ENCODE measurements at regions not wholly inside any gene's neighbourhood (a gene's known extent, or its start where the extent isn't known, plus 50 kb on each side); places are given as distances from the start of the nearest gene placed in this dataset.

DNA sequence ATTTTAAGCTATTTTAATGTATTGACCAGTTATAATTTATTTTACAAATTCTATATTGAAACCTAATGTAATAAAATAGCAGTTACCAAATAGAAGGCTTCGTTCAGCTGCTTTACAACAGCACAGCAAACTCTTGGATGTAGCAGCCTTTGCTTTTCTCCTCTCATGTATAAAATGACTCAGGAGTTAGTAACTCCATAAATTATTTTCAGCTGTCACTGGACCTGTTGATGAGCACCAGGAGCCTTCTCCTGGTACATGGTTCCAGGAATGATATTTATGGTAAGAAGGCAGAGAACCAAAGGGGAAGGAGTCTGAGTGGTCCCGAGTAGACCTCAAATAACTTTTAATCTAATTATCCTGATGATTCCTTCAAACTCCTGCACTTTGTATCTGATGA, 256.4 kb upstream of the NETO1 start:
- Histone ChIP-seq H3K4me2 (ENCODE audit: low read length) (no peak overlapping the region), H3K9me2 (ENCODE audit: insufficient read depth) (no peaks in the 10 kb centered on the region), H3K27ac (ENCODE audit: low read depth, low read length) (no peak overlapping the region), H3K79me2 (ENCODE audit: insufficient read depth, low read length) (no peaks in the 10 kb centered on the region), H3K36me3 (ENCODE audit: control insufficient read depth in 1 of 2, insufficient read depth in 2 of 2, low read length in 2 of 2) (no peaks in the 10 kb centered on the region), H3K9me3 (ENCODE audit: control insufficient read depth in 1 of 2, insufficient read depth in 1 of 2, low read depth in 1 of 2, low read length in 2 of 2) (peaks cover 4 to 7% of the 10 kb centered on the region in 2 experiments; a peak in 3 of 4 replicates), H3K4me1 (ENCODE audit: control insufficient read depth in 1 of 2, insufficient read depth in 2 of 2, low read length in 2 of 2) (no peaks in the 10 kb centered on the region), H3K9ac (ENCODE audit: low read length) (no peak overlapping the region), H2AFZ (ENCODE audit: low read depth, low read length, poor library complexity, severe bottlenecking) (no peak overlapping the region), H3K4me3 (replicated peaks in 1 of 2; ENCODE audit: low read depth in 1 of 2, low read length in 2 of 2) (no peak overlapping the region), H4K20me1 (ENCODE audit: insufficient read depth) (no peaks in the 10 kb centered on the region), H3K27me3 (ENCODE audit: insufficient read depth, low read length) (no peaks in the 10 kb centered on the region)
- no peak for ATAC-seq
- ChIA-PET CTCF (no interaction called here), RAD21 (ENCODE audit: low non-redundant PET in 1 of 2, low total read pairs in 2 of 2, uncharacterized antibody in 2 of 2, unreplicated experiment in 2 of 2) (no interaction called here), POLR2A (no interaction called here)
- intact Hi-C loops (cut with micrococcal nuclease) = no loop called here
- no TSS peak for BruUV-seq (replicated peaks)
- TF ChIP-seq ZFX (IDR thresholded peaks at IDR 0.05) = no peak
- TF ChIP-seq POLR2AphosphoS5 (IDR thresholded peaks at IDR 0.05; ENCODE audit: low read depth, low read length) = no peak
- TF ChIP-seq YY1 (IDR thresholded peaks at IDR 0.05; ENCODE audit: extremely low read depth, insufficient replicate concordance, low read depth, low read length) = no peak
- TF ChIP-seq SP1 (IDR thresholded peaks at IDR 0.05; ENCODE audit: low read depth) = no peak
- TF ChIP-seq REST (IDR thresholded peaks at IDR 0.05; ENCODE audit: low read depth) = no peak
- TF ChIP-seq JUND (IDR thresholded peaks at IDR 0.05) = no peak
- no peak for TF ChIP-seq CBX3 (IDR thresholded peaks at IDR 0.05; ENCODE audit: low read depth)
- TF ChIP-seq EZH2 (IDR thresholded peaks at IDR 0.05) = no peak
- no peak for TF ChIP-seq POLR2A (IDR thresholded peaks at IDR 0.05; ENCODE audit: borderline replicate concordance, extremely low read depth, insufficient read depth, insufficient read length)
- no peak for TF ChIP-seq ZNF274 (IDR thresholded peaks at IDR 0.05; ENCODE audit: low read depth, low read length)
- TF ChIP-seq SRF (IDR thresholded peaks at IDR 0.05; ENCODE audit: low read depth) = no peak
- no peak for TF ChIP-seq FOSL1 (IDR thresholded peaks at IDR 0.05; ENCODE audit: low read depth)
- TF ChIP-seq, protein P1, sequence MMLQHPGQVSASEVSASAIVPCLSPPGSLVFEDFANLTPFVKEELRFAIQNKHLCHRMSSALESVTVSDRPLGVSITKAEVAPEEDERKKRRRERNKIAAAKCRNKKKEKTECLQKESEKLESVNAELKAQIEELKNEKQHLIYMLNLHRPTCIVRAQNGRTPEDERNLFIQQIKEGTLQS (IDR thresholded peaks at IDR 0.05) = no peak
- TF ChIP-seq TCF7L2 (IDR thresholded peaks at IDR 0.05; ENCODE audit: borderline replicate concordance, extremely low read depth, insufficient read depth, insufficient read length) = no peak
- no peak for TF ChIP-seq MAX (IDR thresholded peaks at IDR 0.05)
- no peak for TF ChIP-seq RAD21 (IDR thresholded peaks at IDR 0.05; ENCODE audit: low read depth)
- no peak for TF ChIP-seq SIN3A (IDR thresholded peaks at IDR 0.05; ENCODE audit: low read depth)
- TF ChIP-seq EGR1 (IDR thresholded peaks at IDR 0.05; ENCODE audit: low read depth) = no peak
- no peak for DNase-seq (ENCODE audit: low read depth, low spot score)
